Ishikawa (cell line): ENCODE measurements at regions not wholly inside any gene's neighbourhood (a gene's known extent, or its start where the extent isn't known, plus 50 kb on each side); places are given as distances from the start of the nearest gene placed in this dataset.

ENCODE experiments used
- CEBPB ChIP-seq: IDR thresholded peaks from 2 replicates; pipeline ENCODE4 v1.6.1; 2012
- EGR1 ChIP-seq: IDR thresholded peaks from 2 replicates; pipeline ENCODE4 v1.6.1; 2012
- EP300 ChIP-seq: IDR thresholded peaks from 2 replicates; pipeline ENCODE4 v1.6.1; 2012; ENCODE audit warnings: borderline replicate concordance
- MAX ChIP-seq: IDR thresholded peaks from 2 replicates; pipeline ENCODE4 v1.6.1; 2012
- NFIC ChIP-seq: IDR thresholded peaks from 2 replicates; pipeline ENCODE4 v1.6.1; 2012
- REST ChIP-seq: IDR thresholded peaks from 2 replicates; pipeline ENCODE4 v1.6.1; 2012; ENCODE audit warnings: low read depth, mild to moderate bottlenecking
- TAF1 ChIP-seq: IDR thresholded peaks from 2 replicates; pipeline ENCODE4 v1.6.1; 2012; ENCODE audit warnings: low read depth, mild to moderate bottlenecking
- TCF12 ChIP-seq: IDR thresholded peaks from 2 replicates; pipeline ENCODE4 v1.6.1; 2012; ENCODE audit warnings: low read depth
- TEAD4 ChIP-seq: IDR thresholded peaks from 2 replicates; pipeline ENCODE4 v1.6.1; 2012
- YY1 ChIP-seq: IDR thresholded peaks from 2 replicates; pipeline ENCODE4 v1.6.1; 2012; ENCODE audit warnings: low read depth
- ZBTB7A ChIP-seq: IDR thresholded peaks from 2 replicates; pipeline ENCODE4 v1.6.1; 2012; ENCODE audit warnings: low read depth

GRCh38 chr9:40884072-40884901 lies 244.2 kb downstream of the FOXD4L6 start:
- TF ChIP-seq YY1 (no peak), CEBPB (no peak), REST (no peak), EGR1 (no peak), NFIC (no peak), EP300 (no peak), ZBTB7A (no peak), MAX (no peak), TEAD4 (no peak), TAF1 (no peak), TCF12 (no peak)
